ENCODE measurements at regions not wholly inside any gene's neighbourhood (a gene's known extent, or its start where the extent isn't known, plus 50 kb on each side); places are given as distances from the start of the nearest gene placed in this dataset.

- no peak for TF ChIP-seq CTCF (IDR thresholded peaks at IDR 0.05)
- TF ChIP-seq POLR2A (IDR thresholded peaks at IDR 0.05): no peak
Measured at GRCh38 chr10:33673839-33674415, 339.5 kb upstream of the NRP1 start.
